Smooth muscle cell (in vitro differentiated cells): ENCODE measurements at regions not wholly inside any gene's neighbourhood (a gene's known extent, or its start where the extent isn't known, plus 50 kb on each side); places are given as distances from the start of the nearest gene placed in this dataset.

Source experiments
- DNase-seq: peaks from one replicate; lab custom pipeline; 2025; ENCODE audit not compliant: unreplicated experiment; lab: John Stamatoyannopoulos, UW
- H2AFZ ChIP-seq: fragments of 200-600 bp; sonication (generic); 2 replicates; pipeline ENCODE4 v1.6.0; 2016; ENCODE audit warnings: antibody characterized with exemption, low read depth, mild to moderate bottlenecking
- H3F3A ChIP-seq: fragments of 200-600 bp; sonication (generic); 2 replicates; pipeline ENCODE4 v1.6.0; 2017; ENCODE audit warnings: antibody characterized with exemption, low read depth
- H3K27ac ChIP-seq: fragments of 200-600 bp; sonication (generic); 2 replicates; pipeline ENCODE4 v1.5.1; 2016; ENCODE audit warnings: low read depth, mild to moderate bottlenecking
- H3K27me3 ChIP-seq: fragments of 200-600 bp; sonication (generic); 2 replicates; pipeline ENCODE4 v1.6.1; 2016; ENCODE audit warnings: low read depth, mild to moderate bottlenecking
- H3K36me3 ChIP-seq: fragments of 200-600 bp; sonication (generic); 2 replicates; pipeline ENCODE4 v1.5.1; 2016; ENCODE audit warnings: low read depth
- H3K4me1 ChIP-seq: fragments of 200-600 bp; sonication (generic); 2 replicates; pipeline ENCODE4 v1.5.1; 2016; ENCODE audit warnings: low read depth
- H3K4me2 ChIP-seq: fragments of 200-600 bp; sonication (generic); 2 replicates; pipeline ENCODE4 v1.6.0; 2016; ENCODE audit warnings: mild to moderate bottlenecking
- H3K4me3 ChIP-seq: fragments of 200-600 bp; sonication (generic); 2 replicates; pipeline ENCODE4 v1.5.1; 2016; ENCODE audit warnings: mild to moderate bottlenecking
- H3K79me2 ChIP-seq: fragments of 200-600 bp; sonication (generic); 2 replicates; pipeline ENCODE4 v1.6.0; 2016; ENCODE audit warnings: low read depth, mild to moderate bottlenecking
- H3K9ac ChIP-seq: fragments of 200-600 bp; sonication (generic); 2 replicates; pipeline ENCODE4 v1.6.0; 2016; ENCODE audit warnings: low read depth
- H3K9me3 ChIP-seq: fragments of 200-600 bp; sonication (generic); replicated peaks from 2 replicates; pipeline ENCODE4 v1.5.1; 2016; ENCODE audit warnings: low read depth
- H4K20me1 ChIP-seq: fragments of 200-600 bp; sonication (generic); 2 replicates; pipeline ENCODE4 v1.6.0; 2016; ENCODE audit warnings: low read depth
- CTCF ChIP-seq: fragments of 200-600 bp; sonication (generic); IDR thresholded peaks from 2 replicates; pipeline ENCODE4 v1.5.1; 2017; ENCODE audit warnings: borderline replicate concordance, mild to moderate bottlenecking, antibody characterized with exemption; ENCODE audit not compliant: insufficient read depth, poor library complexity, severe bottlenecking
- WGBS: methylation state at CpG from one replicate; pipeline ENCODE4 v1.1.7; 2016; ENCODE audit warnings: low lambda C conversion rate; 5-methylcytosine and 5-hydroxymethylcytosine counted together

- H3F3A ChIP-seq, result no peaks in the 10 kb centered on the region
- DNase-seq, result no peak
- H3K9me3 ChIP-seq, result no peaks in the 10 kb centered on the region
- no peaks in the 10 kb centered on the region for H3K36me3 ChIP-seq
- no peak overlapping the region for H3K27ac ChIP-seq
- no peaks in the 10 kb centered on the region for H4K20me1 ChIP-seq
- no peak overlapping the region for H3K4me3 ChIP-seq
- no peak overlapping the region for H3K9ac ChIP-seq
- no peak overlapping the region for H3K4me2 ChIP-seq
- no peaks in the 10 kb centered on the region for H3K79me2 ChIP-seq
- no peak for TF ChIP-seq CTCF
- H2AFZ ChIP-seq, result no peak overlapping the region
- H3K27me3 ChIP-seq, result no peaks in the 10 kb centered on the region
- H3K4me1 ChIP-seq, result no peaks in the 10 kb centered on the region
- 50% methylated on average over 2 of the region's 2 CpGs for WGBS
Measured at GRCh38 chrX:82748906-82749505, 759.1 kb upstream of the POU3F4 start.

- no peaks in the 10 kb centered on the region for H4K20me1 ChIP-seq
- no peak overlapping the region for H2AFZ ChIP-seq
- H3F3A ChIP-seq, result no peaks in the 10 kb centered on the region
- no peak overlapping the region for H3K4me3 ChIP-seq
- no peak overlapping the region for H3K27ac ChIP-seq
- no peak for DNase-seq
- no peaks in the 10 kb centered on the region for H3K36me3 ChIP-seq
- H3K27me3 ChIP-seq, result no peaks in the 10 kb centered on the region
- WGBS, result 66% methylated on average over 6 of the region's 6 CpGs
- no peak overlapping the region for H3K9ac ChIP-seq
- no peaks in the 10 kb centered on the region for H3K79me2 ChIP-seq
- no peak overlapping the region for H3K4me2 ChIP-seq
- no peaks in the 10 kb centered on the region for H3K9me3 ChIP-seq
- no peaks in the 10 kb centered on the region for H3K4me1 ChIP-seq
- TF ChIP-seq CTCF, result no peak
Measured at GRCh38 chrX:82756272-82756671, 751.8 kb upstream of the POU3F4 start.

GRCh38 chrX:82757614-82758013 lies 750.5 kb upstream of the POU3F4 start:
- Histone ChIP-seq H2AFZ (no peak overlapping the region), H3K9me3 (no peaks in the 10 kb centered on the region), H3K4me1 (no peaks in the 10 kb centered on the region), H3F3A (no peaks in the 10 kb centered on the region), H3K4me2 (no peak overlapping the region), H3K9ac (no peak overlapping the region), H3K27ac (no peak overlapping the region), H3K4me3 (no peak overlapping the region), H3K36me3 (no peaks in the 10 kb centered on the region), H3K27me3 (no peaks in the 10 kb centered on the region), H4K20me1 (no peaks in the 10 kb centered on the region), H3K79me2 (no peaks in the 10 kb centered on the region)
- no peak for DNase-seq
- no peak for TF ChIP-seq CTCF
- 41% methylated on average over 3 of the region's 3 CpGs for WGBS

GRCh38 chrX:82764521-82764920 lies 743.6 kb upstream of the POU3F4 start:
- H3K27ac ChIP-seq, result no peak overlapping the region
- 57% methylated on average over 2 of the region's 2 CpGs for WGBS
- H3K4me1 ChIP-seq, result no peaks in the 10 kb centered on the region
- H2AFZ ChIP-seq, result no peak overlapping the region
- H3F3A ChIP-seq, result no peaks in the 10 kb centered on the region
- H3K36me3 ChIP-seq, result no peaks in the 10 kb centered on the region
- no peaks in the 10 kb centered on the region for H4K20me1 ChIP-seq
- H3K79me2 ChIP-seq, result no peaks in the 10 kb centered on the region
- DNase-seq, result no peak
- H3K4me2 ChIP-seq, result no peak overlapping the region
- TF ChIP-seq CTCF, result no peak
- H3K27me3 ChIP-seq, result no peaks in the 10 kb centered on the region
- H3K4me3 ChIP-seq, result no peak overlapping the region
- H3K9ac ChIP-seq, result no peak overlapping the region
- no peaks in the 10 kb centered on the region for H3K9me3 ChIP-seq
